HTR-8/SVneo (cell line): ENCODE measurements at regions not wholly inside any gene's neighbourhood (a gene's known extent, or its start where the extent isn't known, plus 50 kb on each side); places are given as distances from the start of the nearest gene placed in this dataset.

Source experiments
- DNase-seq: peaks from one replicate; pipeline ENCODE4 v3.0.0; 2011; ENCODE audit warnings: low spot score, mixed read lengths; ENCODE audit not compliant: insufficient read length
- FAIRE-seq: peaks from 2 replicates; lab custom pipeline; 2011; peaks lifted over from hg19 to GRCh38; lab: Jason Lieb, UNC

DNA sequence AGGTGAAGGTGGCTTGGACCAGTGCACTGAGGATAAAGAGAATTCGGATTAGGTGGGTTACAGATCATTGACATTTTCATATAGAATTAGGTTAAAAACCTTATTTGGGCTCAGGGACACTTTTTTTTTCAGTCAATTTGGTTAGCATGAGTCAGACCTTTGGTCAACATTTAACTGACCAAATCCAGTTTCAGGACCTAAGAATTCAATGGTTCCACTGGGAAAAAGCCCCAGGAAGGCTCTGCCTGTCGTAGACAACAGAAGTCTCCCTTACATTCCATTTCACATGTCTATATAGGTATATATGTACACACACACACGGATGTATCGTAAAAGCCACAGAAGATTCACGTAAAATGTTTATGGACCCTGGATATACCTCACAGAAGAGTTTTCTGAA is 184.2 kb upstream of the RREB1 start:
- DNase-seq, result no peak
- FAIRE-seq, result no peak

DNA sequence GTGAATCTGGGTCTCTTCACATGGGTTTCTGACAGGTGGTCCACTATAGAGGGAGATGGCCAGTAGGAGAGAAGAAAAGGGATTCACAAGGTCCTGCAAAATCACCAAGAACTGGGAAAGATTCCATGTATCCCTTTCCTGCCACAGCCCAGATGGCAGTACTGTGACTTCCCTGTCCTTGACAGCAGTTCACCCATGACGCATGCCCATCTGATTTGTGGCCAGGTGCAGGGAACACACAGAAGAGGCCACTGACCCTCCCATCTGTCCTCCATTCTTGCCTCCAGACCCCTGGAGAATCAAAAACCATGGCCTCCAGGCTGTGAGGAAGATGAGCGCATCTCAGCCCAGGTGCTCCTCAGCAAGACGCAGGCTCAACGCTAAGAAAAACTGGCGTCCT is 183.1 kb upstream of the RREB1 start:
- no peak for DNase-seq
- FAIRE-seq, result no peak

DNA sequence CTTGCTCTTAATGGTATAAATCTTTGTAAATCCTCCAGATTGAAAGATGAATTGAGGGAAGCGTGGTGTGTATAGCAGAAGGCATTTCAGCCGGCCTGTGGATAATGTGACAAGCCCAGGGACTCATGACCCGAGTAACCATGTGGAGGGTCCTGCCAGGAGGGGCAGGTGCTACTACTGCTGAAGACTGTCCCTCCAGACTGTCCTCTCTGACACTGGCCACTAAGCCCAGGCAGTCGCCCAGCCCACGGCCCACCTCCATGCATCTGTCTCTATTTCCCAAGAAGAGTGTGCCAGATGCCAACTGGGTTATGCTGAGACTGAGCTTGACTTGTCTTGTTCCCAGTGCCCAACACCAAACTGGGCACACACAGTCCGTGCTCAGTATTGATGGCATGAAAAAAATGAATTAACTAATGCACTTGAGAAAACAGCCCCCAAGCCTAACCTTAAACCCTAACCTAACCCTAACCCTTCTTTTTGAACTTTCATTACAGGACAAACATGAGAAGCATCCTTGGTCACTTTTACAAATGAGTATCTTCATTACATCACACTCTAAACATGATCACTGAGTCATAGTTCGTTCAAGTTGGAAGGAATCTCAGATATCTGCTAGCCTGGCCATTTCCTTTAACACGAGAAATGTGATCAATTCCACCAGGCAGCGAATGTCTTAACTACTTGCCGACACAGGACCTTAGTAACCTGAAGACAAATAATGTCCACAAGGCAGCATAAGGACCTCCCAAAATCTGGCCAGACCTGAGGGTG is 182.2 kb upstream of the RREB1 start:
- FAIRE-seq (no peak), DNase-seq (no peak)

DNA sequence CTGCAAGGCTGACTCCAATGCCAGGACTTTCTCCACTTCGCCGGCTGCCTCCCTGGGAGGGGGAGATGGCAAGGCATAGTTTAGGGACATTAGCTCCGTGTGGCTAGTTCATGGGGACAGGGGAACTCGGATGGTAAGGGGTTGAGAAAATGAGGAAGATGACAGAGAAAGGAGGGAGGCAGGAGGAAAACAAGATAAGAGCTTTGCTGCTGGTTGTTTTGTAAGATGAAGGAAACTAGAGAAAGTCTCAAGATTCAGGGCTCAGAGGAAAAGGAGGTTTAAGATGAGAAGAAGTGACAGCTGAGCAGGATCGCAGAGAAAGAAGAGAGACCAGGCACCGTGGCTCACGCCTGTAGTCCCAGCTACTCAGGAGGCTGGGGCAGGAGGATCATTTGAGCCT is 180.9 kb upstream of the RREB1 start:
- no peak for DNase-seq
- FAIRE-seq, result no peak

DNA sequence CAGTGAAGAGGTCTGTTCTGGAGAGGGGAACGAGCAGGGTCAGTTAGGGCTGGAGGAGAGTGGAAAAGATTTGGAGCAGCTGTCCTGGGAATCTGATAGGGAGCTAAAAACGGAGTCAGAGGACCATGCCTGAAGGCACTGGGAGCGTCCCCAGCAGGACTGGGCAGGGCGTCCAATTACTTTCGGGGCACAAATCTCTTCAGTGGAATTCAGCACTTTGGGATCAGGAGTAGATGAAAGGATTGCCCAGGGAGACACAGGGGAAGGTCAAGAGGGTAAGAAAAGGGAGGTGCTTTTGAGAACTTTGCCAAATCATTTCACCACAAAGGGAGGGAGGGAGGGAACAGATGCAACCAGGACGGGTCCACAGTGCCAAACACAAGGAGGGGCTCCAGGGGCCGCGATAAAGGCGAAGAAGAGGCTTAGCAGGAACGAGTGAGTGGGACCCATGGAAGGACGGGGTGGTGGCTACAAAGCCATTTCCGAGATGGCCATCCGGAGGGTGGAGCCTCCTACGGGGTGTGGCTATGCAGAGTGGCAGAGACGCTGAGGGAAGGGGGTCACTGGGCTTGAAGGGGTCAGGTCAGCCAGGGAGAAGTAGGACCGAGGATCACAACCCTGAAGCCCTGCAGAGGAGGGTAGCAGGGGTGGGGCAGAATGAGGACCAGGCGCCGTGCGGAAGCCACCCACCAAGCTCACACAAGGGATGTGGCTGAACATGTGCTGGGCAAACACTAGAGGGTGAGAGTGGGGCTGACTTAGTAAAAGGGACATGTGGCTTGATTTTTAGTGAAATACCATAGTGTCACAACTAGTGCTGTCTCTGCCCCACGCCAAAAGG is 180.0 kb upstream of the RREB1 start:
- FAIRE-seq (no peak), DNase-seq (no peak)

DNA sequence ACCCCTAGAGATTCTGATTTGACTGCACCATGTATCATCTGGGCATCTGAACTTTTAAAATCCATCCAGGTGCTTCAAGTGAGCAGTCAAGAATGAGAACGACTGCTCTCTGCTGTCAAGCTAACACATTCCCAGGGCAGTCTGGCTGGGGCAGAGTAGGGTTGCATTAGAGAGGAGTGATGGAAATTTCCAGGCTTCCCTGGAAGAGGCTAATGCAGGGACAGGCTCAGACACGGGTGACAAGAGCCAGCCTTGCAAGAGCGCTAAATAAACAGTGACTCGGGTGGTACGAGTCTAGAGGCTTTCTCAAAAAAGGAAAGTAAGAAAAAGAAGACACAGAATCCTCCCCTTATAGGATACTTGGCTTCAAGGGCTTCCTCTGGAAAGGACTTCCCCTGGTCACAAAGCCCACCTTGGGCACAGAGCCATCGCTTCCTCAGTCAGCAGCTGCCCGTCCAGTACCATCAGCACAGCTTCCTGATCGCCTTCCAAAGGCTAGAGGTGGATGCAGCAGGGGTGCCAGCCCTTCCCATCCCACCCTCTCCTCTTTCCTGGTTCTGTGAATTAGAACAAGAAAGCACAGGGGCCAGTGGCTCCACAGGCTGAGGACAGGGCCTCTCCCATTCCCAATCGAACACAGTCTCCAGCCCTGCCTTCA is 177.4 kb upstream of the RREB1 start:
- DNase-seq (no peak), FAIRE-seq (no peak)

DNA sequence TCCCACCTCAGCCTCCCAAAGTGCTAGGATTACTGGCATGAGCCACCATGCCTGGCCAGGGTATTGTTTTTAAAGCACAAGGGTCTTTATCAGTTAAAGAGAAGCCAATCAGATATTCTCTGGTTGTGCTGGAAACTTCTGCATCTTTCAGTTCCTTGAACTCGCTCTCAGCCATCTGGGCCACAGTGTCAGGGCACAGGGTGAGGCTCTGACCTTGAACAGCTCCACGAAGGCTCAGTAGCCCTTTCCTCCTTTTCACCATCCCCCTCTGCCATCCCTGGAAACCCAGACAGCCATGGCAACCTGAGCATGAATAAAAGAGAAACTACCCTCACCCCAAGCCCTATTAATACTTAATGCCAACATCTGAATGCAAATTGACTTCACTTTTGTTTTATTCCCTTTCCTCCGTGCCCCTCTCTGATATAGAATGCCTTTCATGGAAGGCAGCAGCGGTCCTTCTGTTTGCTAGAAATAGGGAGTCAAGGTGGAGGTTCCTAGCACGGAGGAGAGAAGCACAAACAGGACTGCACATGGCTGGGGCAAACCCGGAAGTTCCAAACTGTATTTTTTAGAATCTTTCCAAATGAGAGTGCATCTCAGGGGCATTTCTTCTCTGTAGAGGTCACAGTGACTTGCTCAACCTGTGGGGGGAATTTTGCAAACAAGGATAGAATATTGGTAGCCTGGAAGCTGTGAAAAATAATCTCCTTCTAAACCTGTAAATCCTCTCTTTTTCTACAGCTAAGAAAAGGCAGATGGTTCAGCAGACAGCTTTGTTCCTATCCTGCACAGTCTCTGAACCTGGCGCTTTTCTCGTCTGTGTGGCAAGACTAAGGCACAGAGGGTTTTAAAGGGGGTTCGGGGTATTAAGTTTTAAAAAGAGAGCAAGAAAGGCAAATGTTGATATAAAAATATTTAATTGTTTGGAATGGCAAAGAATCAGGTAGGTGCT is 176.4 kb upstream of the RREB1 start:
- DNase-seq, result no peak
- FAIRE-seq, result no peak

DNA sequence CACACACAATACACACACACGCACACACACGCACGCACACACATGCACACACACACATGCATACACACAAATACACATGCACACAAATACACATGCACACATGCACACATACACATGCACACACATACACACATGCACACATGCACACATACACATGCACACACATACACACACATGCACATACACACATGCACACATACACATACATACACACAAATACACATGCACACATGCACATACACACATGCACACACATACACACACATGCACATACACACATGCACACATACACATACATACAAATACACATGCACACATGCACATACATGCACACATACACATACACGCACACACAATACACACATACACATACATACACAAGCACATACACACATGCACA is 175.4 kb upstream of the RREB1 start:
- DNase-seq, result no peak
- FAIRE-seq, result peak; percentile 99

DNA sequence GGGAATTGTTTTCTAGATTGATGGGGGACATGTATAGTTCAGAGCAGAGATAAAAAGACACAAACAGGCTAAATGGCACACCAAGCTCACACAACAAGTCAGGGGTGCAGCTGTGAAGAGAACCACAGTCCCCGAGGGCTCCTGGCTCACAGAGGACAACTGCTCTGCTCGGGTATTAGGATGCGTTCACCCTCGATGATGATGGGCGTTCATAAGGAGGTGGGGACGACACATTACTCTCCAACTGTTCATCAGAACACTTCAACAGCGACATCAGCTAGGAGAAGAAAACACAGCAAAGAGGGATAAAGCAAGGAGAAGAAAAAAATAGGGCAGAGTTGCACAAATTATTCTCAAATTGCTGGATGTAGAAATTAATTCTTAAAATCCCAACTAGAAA is 174.8 kb upstream of the RREB1 start:
- FAIRE-seq (no peak), DNase-seq (no peak)

DNA sequence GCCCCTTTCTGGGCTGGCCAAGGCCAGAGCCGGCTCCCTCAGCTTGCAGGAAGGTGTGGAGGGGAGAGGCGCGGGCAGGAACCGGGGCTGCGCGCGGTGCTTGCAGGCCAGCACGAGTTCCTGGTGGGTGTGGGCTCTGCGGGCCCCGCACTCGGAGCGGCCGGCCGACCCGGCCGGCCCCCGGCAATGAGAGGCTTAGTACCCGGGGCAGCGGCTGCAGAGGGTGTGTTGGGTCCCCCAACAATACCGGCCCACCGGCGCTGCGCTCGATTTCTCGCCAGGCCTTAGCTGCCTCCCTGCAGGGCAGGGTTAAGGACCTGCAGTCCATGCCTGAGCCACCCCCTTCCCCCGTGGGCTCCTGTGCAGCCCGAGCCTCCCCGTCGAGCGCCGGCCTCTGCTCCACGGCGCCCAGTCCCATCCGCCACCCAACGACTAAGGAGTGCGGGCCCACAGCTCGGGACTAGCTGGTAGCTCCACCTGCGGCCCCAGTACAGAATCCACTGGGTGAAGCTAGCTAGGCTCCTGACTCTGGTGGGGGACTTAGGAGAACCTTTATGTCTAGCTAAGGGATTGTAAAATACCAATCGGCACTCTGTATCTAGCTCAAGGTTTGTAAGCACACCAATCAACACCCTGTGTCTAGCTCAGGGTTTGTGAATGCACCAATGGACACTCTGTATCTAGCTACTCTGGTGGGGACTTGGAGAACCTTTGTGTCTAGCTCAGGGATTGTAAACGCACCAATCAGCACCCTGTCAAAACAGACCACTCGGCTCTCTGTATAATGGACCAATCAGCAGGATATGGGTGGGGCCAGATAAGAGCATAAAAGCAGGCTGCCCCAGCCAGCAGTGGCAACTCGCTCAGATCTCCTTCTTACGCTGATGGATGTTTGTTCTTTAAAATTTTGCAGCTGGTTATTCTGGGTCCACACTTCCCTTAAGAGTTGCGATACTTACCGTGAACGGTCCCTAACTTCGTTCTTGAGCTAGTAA is 167.4 kb upstream of the RREB1 start:
- FAIRE-seq (no peak), DNase-seq (no peak)

DNA sequence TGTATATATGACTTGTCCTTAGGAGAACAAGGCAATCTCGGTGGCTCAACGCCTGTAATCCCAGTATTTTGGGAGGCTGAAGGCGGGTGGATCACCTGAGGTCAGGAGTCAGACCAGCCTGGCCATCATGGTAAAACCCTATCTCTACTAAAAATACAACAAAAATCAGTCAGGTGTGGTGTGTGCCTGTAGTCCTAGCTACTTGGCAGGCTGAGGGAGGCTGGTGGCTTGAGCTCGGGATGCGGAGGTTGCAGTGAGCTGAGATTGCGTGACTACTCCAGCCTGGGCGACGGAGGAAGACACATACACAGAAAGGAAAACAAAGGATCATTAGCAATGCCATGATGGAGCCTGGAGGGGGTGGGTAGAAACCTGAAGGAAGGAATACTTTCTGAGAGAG is 166.6 kb upstream of the RREB1 start:
- DNase-seq (no peak), FAIRE-seq (no peak)

DNA sequence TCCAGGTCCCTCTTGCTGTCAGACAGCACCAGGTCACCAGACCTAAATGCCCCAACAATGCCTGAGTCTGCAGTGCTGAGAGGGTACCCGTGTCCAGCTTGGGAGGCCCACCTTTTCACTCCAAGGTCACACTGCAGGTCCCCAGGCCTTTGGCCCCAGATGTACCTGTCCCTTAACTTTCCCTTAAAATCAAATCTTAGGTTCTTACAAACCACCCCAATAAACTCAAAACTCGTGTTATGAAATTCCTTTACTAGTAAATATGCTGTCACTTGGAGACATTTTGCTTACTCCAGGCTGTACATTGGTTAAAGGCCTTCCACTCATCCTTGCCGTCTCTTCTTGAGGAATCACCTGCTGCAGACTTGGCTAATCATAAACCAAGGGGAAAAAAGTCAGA is 165.7 kb upstream of the RREB1 start:
- no peak for FAIRE-seq
- no peak for DNase-seq

DNA sequence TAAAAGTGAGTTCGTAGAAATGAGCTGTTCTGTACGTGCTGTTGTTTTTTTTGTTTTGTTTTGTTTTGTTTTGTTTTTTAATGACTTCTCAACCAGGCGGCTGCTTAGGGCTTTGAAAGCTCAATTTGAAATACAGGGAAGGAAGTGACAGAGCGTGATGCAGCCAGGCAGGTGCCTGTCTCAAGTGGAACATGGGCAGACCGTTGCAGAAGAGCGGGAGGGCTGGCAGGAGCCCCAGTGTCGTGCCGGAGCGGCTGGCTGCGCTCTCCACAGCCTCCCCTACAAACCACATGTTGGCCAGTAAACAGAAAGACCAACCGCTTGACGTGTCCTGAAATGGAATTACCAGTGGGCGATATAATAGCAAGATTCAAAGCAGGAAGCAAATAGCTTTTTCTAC is 164.9 kb upstream of the RREB1 start:
- no peak for DNase-seq
- FAIRE-seq, result no peak

DNA sequence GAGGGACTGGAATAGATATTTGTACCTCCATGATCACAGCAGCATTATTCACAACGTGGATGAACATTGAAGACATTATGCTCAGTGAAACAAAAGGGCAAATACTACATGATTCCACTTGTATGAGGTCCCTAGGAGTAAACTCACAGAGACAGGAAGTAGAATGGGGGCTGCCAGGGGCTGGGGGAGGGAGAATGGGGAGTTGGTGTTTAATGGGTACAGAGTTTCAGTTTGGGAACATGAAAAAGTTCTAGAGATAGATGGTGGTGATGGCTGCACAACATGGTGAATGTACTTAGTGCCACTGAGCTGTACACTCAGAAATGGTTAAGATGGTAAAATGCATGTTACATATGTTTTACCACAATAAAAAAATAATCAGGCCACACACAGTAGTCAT is 164.3 kb upstream of the RREB1 start:
- no peak for FAIRE-seq
- DNase-seq, result no peak

DNA sequence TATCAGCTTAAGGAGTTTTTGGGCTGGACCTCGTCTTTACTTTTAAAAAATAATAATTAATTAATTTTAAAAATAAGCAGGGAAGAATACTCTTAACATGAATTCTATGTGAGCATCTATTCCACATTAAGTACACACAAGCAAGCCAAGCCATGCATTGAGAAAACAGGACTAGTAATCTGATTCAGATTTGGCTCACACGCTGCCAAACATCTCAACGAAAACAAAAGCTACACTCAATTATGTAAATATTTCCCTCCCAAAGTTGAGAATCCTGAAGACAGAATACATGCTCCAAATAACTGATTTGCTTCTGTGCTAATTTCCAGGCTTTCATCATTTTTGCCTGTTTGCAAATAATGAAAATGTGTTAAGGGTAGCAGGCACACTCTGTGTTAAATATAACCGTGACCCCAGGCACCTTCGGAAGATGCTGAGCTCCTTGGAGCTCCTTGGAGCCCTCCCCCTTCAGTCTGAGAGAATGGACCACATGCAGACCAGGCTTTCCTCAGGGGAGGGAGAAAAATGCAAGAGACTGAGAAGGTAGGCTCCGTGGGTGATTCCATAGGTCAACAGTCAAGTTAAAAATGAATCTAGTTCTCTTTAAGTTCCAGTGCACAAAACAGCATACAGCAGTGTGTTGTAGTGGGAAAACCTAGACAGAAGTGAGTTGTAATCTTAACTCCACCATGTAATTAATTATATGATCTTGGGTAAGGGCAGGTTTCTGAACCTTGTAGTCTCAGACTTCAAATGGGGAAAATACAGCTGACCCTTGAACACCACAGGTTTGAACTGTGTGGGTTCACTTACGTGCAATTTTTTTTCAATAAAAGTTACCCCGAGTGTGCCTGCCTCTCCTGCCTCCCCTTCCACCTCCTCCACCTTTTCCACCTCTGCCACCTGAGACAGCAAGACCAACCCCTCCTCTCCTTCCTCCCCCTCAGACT is 161.3 kb upstream of the RREB1 start:
- FAIRE-seq, result no peak
- DNase-seq, result no peak

DNA sequence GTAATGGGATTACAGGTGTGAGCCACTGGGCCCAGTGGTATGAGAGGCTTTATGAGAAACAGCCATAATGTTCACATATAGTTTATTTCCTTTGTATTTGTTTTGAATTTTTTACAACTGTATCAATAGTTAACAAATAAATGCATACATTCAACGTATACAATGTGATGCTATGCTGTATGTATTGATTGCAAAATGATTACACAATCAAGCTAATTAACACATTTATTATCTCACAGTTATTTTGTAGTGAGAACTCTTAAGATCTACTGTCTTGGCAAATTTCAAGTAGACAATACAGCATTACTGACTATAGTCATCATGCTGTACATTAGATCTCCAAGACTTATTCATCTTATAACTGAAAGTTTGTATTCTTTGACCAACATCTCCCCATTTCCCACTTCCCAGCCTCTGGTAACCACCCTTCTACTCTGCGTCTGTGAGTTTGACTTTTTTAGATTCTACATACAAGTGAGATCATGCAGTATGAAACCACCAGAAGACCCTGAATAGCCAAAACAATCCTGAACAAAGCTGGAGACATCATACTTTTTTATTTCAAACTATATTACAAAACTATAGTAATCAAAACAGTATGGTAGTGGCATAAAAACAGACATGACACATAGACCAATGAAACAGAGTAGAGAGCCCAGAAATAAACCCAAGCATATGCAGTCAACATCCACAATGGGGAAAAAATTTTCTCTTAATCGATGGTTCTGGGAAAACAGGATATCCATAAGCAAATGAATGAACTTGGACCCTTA is 157.2 kb upstream of the RREB1 start:
- DNase-seq (no peak), FAIRE-seq (no peak)

DNA sequence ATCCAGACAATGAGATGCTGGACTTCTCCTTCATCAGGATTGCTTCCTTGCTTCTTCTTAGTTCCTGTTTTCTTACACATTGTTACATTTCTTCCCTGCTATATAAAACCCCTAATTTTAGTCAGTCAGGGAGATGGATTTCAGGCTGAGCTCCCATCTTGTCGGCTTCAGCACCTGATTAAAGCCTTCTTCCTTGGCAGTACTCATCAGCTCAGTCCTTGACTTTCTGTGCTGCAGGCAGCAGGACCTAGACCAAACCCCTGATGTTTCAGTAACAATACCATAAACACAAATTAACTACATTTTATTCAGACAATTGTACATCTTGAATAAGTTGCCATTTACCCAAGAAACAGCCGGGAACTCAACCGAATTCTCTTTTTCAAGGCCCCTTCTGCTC is 156.4 kb upstream of the RREB1 start:
- no peak for FAIRE-seq
- DNase-seq, result no peak
